HepG2 (cell line): ENCODE measurements at regions not wholly inside any gene's neighbourhood (a gene's known extent, or its start where the extent isn't known, plus 50 kb on each side); places are given as distances from the start of the nearest gene placed in this dataset.

Experiments
- ATAC-seq: fragments of 200-7000 bp; cut with Tn5 transposase; 3 replicates; pipeline ENCODE4 v1.9.1; 2020; ENCODE audit warnings: mild to moderate bottlenecking, moderate library complexity
- BruUV-seq: library from RNA; stranded (reverse); fragments of 400-500 nt; replicated peaks from 2 replicates; lab custom pipeline; 2021; lab: Mats Ljungman, UMichigan
- CTCF ChIA-PET: fragments of 300-600 bp; formaldehyde crosslinking; extraction: SDS; loops from one replicate; lab custom pipeline; 2021; ENCODE audit warnings: low total read pairs, inconsistent platforms, low intra/inter-chr PET ratio; lab: Yijun Ruan, JAX
- POLR2A ChIA-PET: fragments of 350-600 bp; sonication (Branson Sonifier 250); formaldehyde crosslinking; loops from one replicate; lab custom pipeline; 2020; ENCODE audit warnings: antibody characterized with exemption, inconsistent platforms; lab: Yijun Ruan, JAX
- DNase-seq: peaks from one replicate; pipeline ENCODE4 v3.0.0-alpha.2; 2015; ENCODE audit warnings: low spot score
- FAIRE-seq: peaks from 3 replicates; lab custom pipeline; 2011; peaks lifted over from hg19 to GRCh38; lab: Jason Lieb, UNC
- H2AFZ ChIP-seq: one replicate; pipeline ENCODE4 v1.6.1; 2011; ENCODE audit warnings: low read length, inconsistent platforms
- H3K27ac ChIP-seq: fragments of 300-600 bp; 3 replicates; pipeline ENCODE4 v1.8.0; 2011; ENCODE audit warnings: mixed run types, mild to moderate bottlenecking, mixed read lengths, low read length, inconsistent platforms; ENCODE audit not compliant: insufficient read depth; ENCODE audit errors: extremely low read length
- H3K27me3 ChIP-seq, 2 experiments: fragments of 200-600 bp in 1 of 2; 2 replicates in 1 of 2; 3 replicates in 1 of 2; pipeline versions ENCODE4 v1.6.0 to v1.8.0; 2011; ENCODE audit warnings: low read length in 2 of 2, mild to moderate bottlenecking in 2 of 2, moderate library complexity in 2 of 2, inconsistent platforms in 1 of 2; ENCODE audit not compliant: insufficient read depth in 2 of 2, control insufficient read depth in 1 of 2
- H3K36me3 ChIP-seq, 2 experiments: fragments of 200-600 bp in 1 of 2; replicated peaks in 1 of 2; 2 replicates in 1 of 2; 3 replicates in 1 of 2; pipeline versions ENCODE4 v1.5.1 to v1.8.0; 2011; ENCODE audit warnings: low read length in 2 of 2, inconsistent platforms in 1 of 2; ENCODE audit not compliant: insufficient read depth in 2 of 2, control insufficient read depth in 1 of 2
- H3K4me1 ChIP-seq: 2 replicates; pipeline ENCODE4 v1.5.1; 2012; ENCODE audit warnings: low read length, inconsistent platforms; ENCODE audit not compliant: insufficient read depth
- H3K4me2 ChIP-seq: 2 replicates; pipeline ENCODE4 v1.6.0; 2011; ENCODE audit warnings: low read depth, low read length, inconsistent platforms
- H3K4me3 ChIP-seq, 3 experiments: fragments of 200-600 bp in 1 of 3; sonication (generic), shearing (Covaris generic) in 1 of 3; replicated peaks in 1 of 3; 2 replicates each; pipeline ENCODE4 v1.5.1; 2011 to 2016; ENCODE audit warnings: low read length in 3 of 3, inconsistent platforms in 2 of 3, low read depth in 2 of 3, mild to moderate bottlenecking in 2 of 3, control low read depth in 1 of 3, mixed read lengths in 1 of 3; ENCODE audit not compliant: insufficient read depth in 1 of 3
- H3K79me2 ChIP-seq: one replicate; pipeline ENCODE4 v1.6.1; 2011; ENCODE audit warnings: low read length, inconsistent platforms; ENCODE audit not compliant: insufficient read depth
- H3K9ac ChIP-seq: 2 replicates; pipeline ENCODE4 v1.6.0; 2011; ENCODE audit warnings: mild to moderate bottlenecking, low read depth, low read length, inconsistent platforms; ENCODE audit not compliant: insufficient read depth
- H3K9me3 ChIP-seq: 2 replicates; pipeline ENCODE4 v1.5.1; 2012; ENCODE audit warnings: mild to moderate bottlenecking, low read length
- H4K20me1 ChIP-seq: 2 replicates; pipeline ENCODE4 v1.6.0; 2011; ENCODE audit warnings: inconsistent platforms, mild to moderate bottlenecking, low read length, moderate library complexity; ENCODE audit not compliant: insufficient read depth
- ADNP ChIP-seq: sonication (generic); formaldehyde crosslinking; IDR thresholded peaks from 2 replicates; pipeline ENCODE4 v1.4.0; 2020; ENCODE audit warnings: missing genetic modification reagents
- CEBPG ChIP-seq: IDR thresholded peaks from 2 replicates; pipeline ENCODE4 v1.6.1; 2016
- FOXK1 ChIP-seq: sonication (generic); formaldehyde crosslinking; IDR thresholded peaks from 2 replicates; pipeline ENCODE4 v1.4.0; 2020; ENCODE audit warnings: low read depth, missing genetic modification reagents, borderline replicate concordance
- KLF12 ChIP-seq: sonication (generic); formaldehyde crosslinking; IDR thresholded peaks from 2 replicates; pipeline ENCODE4 v1.4.0; 2020; ENCODE audit warnings: missing genetic modification reagents, borderline replicate concordance
- KMT2A ChIP-seq: sonication (generic); formaldehyde crosslinking; IDR thresholded peaks from 2 replicates; pipeline ENCODE4 v1.4.0; 2020; ENCODE audit warnings: missing genetic modification reagents
- MTF2 ChIP-seq: sonication (generic); formaldehyde crosslinking; IDR thresholded peaks from 2 replicates; pipeline ENCODE4 v1.5.0; 2020; ENCODE audit warnings: missing genetic modification reagents, borderline replicate concordance
- PTBP1 ChIP-seq: fragments of 200-400 bp; formaldehyde crosslinking; IDR thresholded peaks from 2 replicates; pipeline ENCODE4 v1.6.1; 2018; ENCODE audit warnings: low read length, low read depth; ENCODE audit not compliant: poor library complexity, severe bottlenecking
- SAFB2 ChIP-seq: sonication (generic); formaldehyde crosslinking; IDR thresholded peaks from 2 replicates; pipeline ENCODE4 v1.5.1; 2020; ENCODE audit warnings: missing genetic modification reagents, low read depth, mild to moderate bottlenecking, borderline replicate concordance
- SOX5 ChIP-seq: IDR thresholded peaks from 2 replicates; pipeline ENCODE4 v1.6.1; 2016; ENCODE audit warnings: borderline replicate concordance
- ZBTB20 ChIP-seq: sonication (generic); formaldehyde crosslinking; IDR thresholded peaks from 2 replicates; pipeline ENCODE4 v1.8.1; 2023; ENCODE audit warnings: missing genetic modification reagents, low read depth, mild to moderate bottlenecking, borderline replicate concordance
- ZNF253 ChIP-seq: sonication (generic); formaldehyde crosslinking; IDR thresholded peaks from 2 replicates; pipeline ENCODE4 v1.8.0; 2022; ENCODE audit warnings: mild to moderate bottlenecking, missing genetic modification reagents, borderline replicate concordance
- ZNF747 ChIP-seq: sonication (generic); formaldehyde crosslinking; IDR thresholded peaks from 2 replicates; pipeline ENCODE4 v1.8.1; 2023; ENCODE audit warnings: missing genetic modification reagents, mild to moderate bottlenecking, borderline replicate concordance
- ZNF850 ChIP-seq: sonication (generic); formaldehyde crosslinking; conservative IDR thresholded peaks from 2 replicates; pipeline ENCODE4 v1.9.0; 2021; ENCODE audit warnings: mild to moderate bottlenecking, missing genetic modification reagents
- ZSCAN29 ChIP-seq: sonication (generic); formaldehyde crosslinking; conservative IDR thresholded peaks from 2 replicates; pipeline ENCODE4 v1.4.0; 2020; ENCODE audit warnings: mild to moderate bottlenecking, missing genetic modification reagents
- WGBS: methylation state at CpG from one replicate; pipeline ENCODE4 v1.1.6; 2017; ENCODE audit warnings: low lambda C conversion rate; 5-methylcytosine and 5-hydroxymethylcytosine counted together
- in situ Hi-C: cut with HindIII; loops from 2 replicates; pipeline ENCODE4 v1.10.0; 2017; ENCODE audit warnings: low pct_unique_long_range_greater_than_20kb; ENCODE audit not compliant: extremely low pct_ligation_motif_present
- intact Hi-C: fragments of 100-400 bp; cut with micrococcal nuclease; formaldehyde crosslinking; loops from one replicate; pipeline ENCODE4 v1.10.0; 2022; ENCODE audit not compliant: unreplicated experiment
- TF ChIP-seq, protein P1 (sequence below): sonication (generic); formaldehyde crosslinking; IDR thresholded peaks from 2 replicates; pipeline ENCODE4 v1.5.1; 2020; ENCODE audit warnings: mild to moderate bottlenecking, missing genetic modification reagents, borderline replicate concordance
- TF ChIP-seq, protein P2 (sequence below): sonication (generic); formaldehyde crosslinking; IDR thresholded peaks from 2 replicates; pipeline ENCODE4 v1.5.0; 2020; ENCODE audit warnings: mild to moderate bottlenecking, missing genetic modification reagents

DNA sequence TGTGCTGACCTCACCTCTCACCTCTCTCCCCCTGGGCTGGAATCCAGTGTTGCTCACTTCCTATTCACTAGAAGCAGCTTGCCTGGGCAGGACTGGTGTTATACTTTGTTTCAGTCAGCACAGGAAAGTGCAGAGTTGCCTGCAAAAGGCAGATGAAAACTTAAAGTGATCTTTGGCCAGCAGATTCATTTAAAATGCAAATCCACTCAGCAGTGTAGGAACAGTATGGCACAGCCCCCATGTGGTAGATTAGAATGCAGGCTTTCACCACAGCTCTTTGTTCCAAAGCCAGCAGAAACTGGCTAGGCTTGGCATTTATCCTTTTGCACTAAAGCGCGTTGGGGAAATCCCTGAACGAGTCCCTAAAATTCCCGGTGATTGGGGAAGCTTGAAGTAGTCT is 301.2 kb downstream of the OR4C45 start:
- no peak for FAIRE-seq
- no TSS peak for BruUV-seq
- ChIA-PET POLR2A (no interaction called here), CTCF (no interaction called here)
- no peak overlapping the region for H2AFZ ChIP-seq
- H3K4me3 ChIP-seq: no peak overlapping the region
- no peaks in the 10 kb centered on the region for H3K4me1 ChIP-seq
- H3K9me3 ChIP-seq: peaks cover 83% of the 10 kb centered on the region
- no peaks in the 10 kb centered on the region for H3K27me3 ChIP-seq
- intact Hi-C loops (no loop called here), in situ Hi-C loops (no loop called here)
- no peak overlapping the region for H3K27ac ChIP-seq
- no peak for TF ChIP-seq PTBP1
- TF ChIP-seq KMT2A (CRISPR knock-in tag): no peak
- no peak for TF ChIP-seq CEBPG (CRISPR knock-in tag)
- no peak for TF ChIP-seq ZNF850 (CRISPR knock-in tag)
- TF ChIP-seq SOX5 (CRISPR knock-in tag): no peak
- TF ChIP-seq ZNF747 (CRISPR knock-in tag): no peak
- TF ChIP-seq ADNP (CRISPR knock-in tag): no peak
- TF ChIP-seq FOXK1: no peak
- TF ChIP-seq SAFB2 (CRISPR knock-in tag): no peak
- TF ChIP-seq ZSCAN29 (CRISPR knock-in tag): no peak
- TF ChIP-seq, protein P1, sequence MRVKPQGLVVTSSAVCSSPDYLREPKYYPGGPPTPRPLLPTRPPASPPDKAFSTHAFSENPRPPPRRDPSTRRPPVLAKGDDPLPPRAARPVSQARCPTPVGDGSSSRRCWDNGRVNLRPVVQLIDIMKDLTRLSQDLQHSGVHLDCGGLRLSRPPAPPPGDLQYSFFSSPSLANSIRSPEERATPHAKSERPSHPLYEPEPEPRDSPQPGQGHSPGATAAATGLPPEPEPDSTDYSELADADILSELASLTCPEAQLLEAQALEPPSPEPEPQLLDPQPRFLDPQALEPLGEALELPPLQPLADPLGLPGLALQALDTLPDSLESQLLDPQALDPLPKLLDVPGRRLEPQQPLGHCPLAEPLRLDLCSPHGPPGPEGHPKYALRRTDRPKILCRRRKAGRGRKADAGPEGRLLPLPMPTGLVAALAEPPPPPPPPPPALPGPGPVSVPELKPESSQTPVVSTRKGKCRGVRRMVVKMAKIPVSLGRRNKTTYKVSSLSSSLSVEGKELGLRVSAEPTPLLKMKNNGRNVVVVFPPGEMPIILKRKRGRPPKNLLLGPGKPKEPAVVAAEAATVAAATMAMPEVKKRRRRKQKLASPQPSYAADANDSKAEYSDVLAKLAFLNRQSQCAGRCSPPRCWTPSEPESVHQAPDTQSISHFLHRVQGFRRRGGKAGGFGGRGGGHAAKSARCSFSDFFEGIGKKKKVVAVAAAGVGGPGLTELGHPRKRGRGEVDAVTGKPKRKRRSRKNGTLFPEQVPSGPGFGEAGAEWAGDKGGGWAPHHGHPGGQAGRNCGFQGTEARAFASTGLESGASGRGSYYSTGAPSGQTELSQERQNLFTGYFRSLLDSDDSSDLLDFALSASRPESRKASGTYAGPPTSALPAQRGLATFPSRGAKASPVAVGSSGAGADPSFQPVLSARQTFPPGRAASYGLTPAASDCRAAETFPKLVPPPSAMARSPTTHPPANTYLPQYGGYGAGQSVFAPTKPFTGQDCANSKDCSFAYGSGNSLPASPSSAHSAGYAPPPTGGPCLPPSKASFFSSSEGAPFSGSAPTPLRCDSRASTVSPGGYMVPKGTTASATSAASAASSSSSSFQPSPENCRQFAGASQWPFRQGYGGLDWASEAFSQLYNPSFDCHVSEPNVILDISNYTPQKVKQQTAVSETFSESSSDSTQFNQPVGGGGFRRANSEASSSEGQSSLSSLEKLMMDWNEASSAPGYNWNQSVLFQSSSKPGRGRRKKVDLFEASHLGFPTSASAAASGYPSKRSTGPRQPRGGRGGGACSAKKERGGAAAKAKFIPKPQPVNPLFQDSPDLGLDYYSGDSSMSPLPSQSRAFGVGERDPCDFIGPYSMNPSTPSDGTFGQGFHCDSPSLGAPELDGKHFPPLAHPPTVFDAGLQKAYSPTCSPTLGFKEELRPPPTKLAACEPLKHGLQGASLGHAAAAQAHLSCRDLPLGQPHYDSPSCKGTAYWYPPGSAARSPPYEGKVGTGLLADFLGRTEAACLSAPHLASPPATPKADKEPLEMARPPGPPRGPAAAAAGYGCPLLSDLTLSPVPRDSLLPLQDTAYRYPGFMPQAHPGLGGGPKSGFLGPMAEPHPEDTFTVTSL: no peak
- TF ChIP-seq ZBTB20: no peak
- TF ChIP-seq MTF2 (CRISPR knock-in tag): no peak
- no peak for TF ChIP-seq KLF12 (CRISPR knock-in tag)
- no peak for TF ChIP-seq ZNF253 (CRISPR knock-in tag)
- TF ChIP-seq, protein P2, sequence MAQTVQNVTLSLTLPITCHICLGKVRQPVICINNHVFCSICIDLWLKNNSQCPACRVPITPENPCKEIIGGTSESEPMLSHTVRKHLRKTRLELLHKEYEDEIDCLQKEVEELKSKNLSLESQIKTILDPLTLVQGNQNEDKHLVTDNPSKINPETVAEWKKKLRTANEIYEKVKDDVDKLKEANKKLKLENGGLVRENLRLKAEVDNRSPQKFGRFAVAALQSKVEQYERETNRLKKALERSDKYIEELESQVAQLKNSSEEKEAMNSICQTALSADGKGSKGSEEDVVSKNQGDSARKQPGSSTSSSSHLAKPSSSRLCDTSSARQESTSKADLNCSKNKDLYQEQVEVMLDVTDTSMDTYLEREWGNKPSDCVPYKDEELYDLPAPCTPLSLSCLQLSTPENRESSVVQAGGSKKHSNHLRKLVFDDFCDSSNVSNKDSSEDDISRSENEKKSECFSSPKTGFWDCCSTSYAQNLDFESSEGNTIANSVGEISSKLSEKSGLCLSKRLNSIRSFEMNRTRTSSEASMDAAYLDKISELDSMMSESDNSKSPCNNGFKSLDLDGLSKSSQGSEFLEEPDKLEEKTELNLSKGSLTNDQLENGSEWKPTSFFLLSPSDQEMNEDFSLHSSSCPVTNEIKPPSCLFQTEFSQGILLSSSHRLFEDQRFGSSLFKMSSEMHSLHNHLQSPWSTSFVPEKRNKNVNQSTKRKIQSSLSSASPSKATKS (CRISPR knock-in tag): no peak
- H3K9ac ChIP-seq: no peak overlapping the region
- no peaks in the 10 kb centered on the region for H4K20me1 ChIP-seq
- no peak for ATAC-seq
- H3K36me3 ChIP-seq: no peaks in the 10 kb centered on the region
- DNase-seq: no peak
- H3K79me2 ChIP-seq: no peaks in the 10 kb centered on the region
- WGBS: 4% methylated on average over 4 of the region's 4 CpGs
- no peak overlapping the region for H3K4me2 ChIP-seq
